HG03196 (cell line): ENCODE measurements at regions not wholly inside any gene's neighbourhood (a gene's known extent, or its start where the extent isn't known, plus 50 kb on each side); places are given as distances from the start of the nearest gene placed in this dataset.
"Not testable (repeated sequence)": the region's sequence is repeated elsewhere in the genome, so short reads cannot be mapped to it uniquely, and the experiment has no call there.

Experiments
- ATAC-seq: cut with Tn5 transposase; IDR thresholded peaks from one replicate; pipeline ENCODE4 v1.9.1; 2021; ENCODE audit not compliant: unreplicated experiment

DNA sequence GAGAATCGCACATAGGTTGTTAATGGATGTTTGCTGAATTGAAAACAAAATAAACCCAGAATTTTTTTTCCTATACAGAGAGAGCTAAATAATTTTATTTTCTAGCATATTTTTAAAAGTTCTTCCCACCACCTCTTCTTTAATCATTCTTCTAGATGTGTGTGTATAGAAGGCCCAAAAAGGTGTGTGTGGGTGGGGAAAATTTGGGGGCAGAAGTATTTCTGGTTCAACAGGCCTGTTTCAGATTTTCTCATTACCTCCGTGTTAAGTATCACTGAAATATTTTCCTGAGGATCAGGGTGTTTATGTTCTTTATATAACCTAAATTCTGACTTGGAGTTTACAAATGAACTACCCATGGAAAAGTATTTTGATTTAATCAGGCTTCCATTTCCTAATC lies 144.2 kb upstream of the ZNF804B start:
- ATAC-seq, result no peak

DNA sequence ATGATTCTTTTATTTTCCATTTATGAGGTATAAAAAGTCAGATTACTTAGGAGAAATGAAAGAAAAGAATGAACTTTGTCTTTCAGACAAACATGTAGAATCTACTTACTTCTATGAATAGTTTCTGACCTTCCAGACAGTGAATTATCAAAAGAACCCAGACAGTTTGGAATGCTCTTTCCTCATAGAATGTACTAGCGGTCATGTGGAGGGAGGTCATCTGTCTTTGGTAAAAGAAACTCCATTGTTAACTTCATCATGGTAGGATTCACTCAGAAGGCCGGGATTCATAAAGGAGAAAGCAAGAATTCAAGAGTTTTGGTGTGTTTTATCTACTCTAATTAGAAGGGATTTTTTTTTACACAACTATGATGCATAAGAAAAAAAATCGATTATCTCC lies 144.8 kb upstream of the ZNF804B start:
- ATAC-seq, result no peak

DNA sequence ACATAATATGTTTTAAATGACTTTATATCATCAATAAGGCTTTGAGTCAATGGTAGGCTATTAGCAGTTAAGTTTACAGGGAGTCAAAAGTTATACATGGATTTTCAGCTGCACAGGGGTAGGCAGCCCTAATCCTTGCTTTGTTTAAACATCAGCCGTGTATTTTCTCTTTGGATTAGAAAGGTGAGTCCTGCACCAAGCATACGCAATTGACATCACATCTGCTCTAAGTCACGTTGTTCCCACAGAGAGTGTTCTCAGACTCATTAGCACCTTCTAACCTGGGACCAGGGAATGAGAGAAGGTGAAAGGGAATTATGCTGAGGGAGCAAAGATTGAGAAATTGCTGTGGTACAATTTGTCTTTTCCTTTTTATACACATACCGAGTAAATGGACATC lies 148.6 kb upstream of the ZNF804B start:
- ATAC-seq, result no peak

DNA sequence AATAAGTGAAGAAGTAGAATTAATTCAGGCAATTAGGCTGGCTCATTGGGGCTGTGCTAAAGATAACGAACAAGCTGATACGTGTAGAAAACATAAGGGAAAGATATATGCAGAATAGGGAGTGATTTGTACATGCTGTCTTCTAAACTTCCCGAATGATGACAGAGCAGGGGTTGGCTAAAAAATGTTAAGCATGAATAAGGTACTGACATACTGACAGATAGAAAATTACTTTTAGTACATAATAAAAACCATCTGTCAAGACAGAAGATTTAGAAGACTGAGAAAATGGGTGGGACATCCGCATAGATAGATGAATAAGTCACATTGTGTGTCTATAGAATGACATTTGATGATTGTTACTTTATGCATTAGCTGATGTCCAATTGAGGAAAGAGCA lies 158.8 kb upstream of the ZNF804B start:
- ATAC-seq, result no peak

DNA sequence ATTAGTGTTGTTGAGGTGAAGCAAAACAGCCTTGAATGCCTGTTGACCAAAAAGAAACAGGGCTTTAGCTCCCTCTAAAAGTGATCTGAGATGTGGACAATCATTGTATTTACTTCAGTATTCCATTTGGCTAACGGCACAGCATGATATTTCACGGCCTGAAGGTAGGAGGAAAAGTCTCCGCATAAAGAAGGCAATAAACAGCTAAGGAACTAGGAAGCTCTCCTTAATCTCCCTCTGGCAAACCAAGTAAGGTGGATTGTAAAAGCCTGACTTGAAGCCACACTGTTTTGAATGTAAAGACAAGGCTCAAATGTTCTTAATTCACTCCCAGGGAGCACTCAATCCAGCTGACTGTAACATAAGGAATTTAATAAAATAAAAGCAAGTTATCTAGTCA lies 160.0 kb upstream of the ZNF804B start:
- ATAC-seq, result no peak

DNA sequence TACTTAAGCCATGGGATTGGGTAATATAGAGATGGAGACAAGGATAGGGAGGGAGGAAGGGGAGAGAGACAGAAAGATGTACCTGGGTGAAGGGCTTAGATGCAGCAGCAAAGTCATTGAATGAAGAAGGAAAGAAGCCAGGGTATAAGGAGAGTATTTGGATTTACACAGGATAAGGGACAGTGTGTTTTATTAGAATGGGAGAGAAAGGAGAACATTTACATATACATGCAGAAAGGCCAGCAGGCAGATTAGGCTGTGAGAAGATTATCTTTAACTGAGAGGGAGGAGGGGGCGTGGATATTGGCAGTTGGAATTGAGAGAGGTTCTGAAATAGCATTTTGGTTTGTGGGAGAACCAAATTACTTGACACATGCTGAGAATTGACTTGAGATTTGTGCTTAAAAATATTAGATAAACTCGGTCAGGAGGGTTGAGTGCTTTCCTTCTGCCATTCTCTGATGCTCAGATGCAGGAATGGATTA lies 161.5 kb upstream of the ZNF804B start:
- no peak for ATAC-seq

DNA sequence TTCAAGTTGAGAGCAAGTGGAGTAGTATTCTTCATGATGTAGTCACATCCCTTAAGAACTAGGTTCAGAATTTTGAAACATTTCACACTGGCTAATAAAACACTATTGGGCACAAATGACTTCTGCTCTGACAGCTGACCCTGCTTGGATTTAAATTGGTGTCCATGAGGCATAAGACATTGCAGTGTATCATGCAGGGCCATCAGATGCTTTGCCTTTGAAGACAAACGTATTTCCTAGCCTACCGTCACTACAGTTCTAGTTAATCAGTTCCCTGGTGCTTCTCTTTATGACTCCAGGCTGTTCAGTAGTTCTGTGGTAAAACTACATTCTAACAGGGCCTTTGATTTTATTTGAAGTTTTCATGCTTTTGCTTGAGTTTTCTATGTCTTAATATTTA lies 168.5 kb upstream of the ZNF804B start:
- no peak for ATAC-seq

DNA sequence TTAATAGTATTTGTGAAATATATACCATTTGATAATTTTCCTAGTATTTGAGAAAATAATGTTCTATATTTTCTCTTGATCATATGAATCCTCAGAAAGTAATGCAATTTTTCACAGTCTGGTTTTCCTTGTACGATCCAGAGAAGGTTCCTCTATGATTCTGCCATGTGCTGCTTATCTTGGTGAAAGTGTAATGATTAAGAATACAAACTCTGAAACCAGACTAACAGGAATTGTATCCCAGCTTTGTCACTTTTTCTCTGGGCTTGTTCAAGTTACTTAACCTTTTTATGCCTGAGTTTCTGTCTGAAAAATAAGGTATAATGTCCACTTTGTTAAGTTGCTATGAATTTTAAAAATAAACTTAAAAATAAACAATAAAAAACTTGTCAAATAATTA lies 169.6 kb upstream of the ZNF804B start:
- no peak for ATAC-seq

DNA sequence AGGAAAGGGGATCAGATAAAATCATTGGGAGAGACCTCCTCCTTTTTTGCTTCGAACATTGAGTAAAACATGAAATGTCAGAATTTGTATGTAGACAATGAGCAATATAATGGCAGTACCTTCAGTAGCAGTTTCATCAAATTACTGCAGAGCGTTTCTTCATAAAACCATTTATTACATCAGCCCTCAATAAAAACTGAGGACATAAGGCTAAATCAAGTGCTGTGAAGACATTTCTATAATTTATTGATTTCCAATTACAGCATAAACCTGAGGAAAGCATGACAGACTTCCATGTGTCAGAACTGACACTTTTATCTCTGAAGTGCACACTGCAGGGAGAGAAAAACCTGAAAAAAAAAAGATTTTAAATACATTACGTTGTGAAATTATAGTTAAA lies 172.6 kb upstream of the ZNF804B start:
- no peak for ATAC-seq

DNA sequence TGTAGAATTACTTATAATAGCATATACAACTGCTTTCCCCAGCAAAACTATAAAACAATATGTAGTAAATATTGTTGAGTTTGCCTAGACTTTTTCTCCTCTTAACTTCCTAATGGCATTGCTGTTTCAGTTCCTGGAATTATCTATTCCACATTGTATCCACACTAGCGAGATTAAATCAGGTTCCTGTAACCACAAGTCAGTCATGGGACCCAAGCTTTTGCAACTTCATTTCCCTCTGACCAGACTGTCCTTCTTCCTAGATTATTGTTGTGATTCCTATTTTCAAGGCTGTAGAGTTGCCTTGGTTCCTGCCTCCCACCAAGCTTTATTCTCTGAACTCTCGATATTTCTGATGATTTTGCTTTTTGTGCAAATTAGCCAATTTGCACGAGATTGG lies 173.3 kb upstream of the ZNF804B start:
- no peak for ATAC-seq

DNA sequence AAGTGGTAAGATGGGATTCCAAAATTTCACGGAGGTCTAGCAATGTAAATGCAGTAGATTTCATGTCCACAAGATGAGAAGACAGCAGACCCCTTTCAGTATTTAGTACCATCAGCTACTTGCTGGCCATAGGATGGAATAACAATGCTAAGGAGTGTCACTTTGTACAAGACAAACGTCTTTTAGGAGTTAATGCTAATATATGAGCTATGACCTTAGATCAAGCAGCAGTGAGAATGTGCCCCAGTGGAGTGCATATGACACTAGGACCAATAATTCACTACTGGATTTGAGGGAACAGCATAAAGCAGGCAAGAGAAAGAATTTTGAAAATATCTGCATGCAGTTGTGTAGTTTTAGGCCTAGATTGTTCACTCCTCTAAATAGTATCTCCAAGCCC lies 182.8 kb upstream of the ZNF804B start:
- ATAC-seq, result no peak

DNA sequence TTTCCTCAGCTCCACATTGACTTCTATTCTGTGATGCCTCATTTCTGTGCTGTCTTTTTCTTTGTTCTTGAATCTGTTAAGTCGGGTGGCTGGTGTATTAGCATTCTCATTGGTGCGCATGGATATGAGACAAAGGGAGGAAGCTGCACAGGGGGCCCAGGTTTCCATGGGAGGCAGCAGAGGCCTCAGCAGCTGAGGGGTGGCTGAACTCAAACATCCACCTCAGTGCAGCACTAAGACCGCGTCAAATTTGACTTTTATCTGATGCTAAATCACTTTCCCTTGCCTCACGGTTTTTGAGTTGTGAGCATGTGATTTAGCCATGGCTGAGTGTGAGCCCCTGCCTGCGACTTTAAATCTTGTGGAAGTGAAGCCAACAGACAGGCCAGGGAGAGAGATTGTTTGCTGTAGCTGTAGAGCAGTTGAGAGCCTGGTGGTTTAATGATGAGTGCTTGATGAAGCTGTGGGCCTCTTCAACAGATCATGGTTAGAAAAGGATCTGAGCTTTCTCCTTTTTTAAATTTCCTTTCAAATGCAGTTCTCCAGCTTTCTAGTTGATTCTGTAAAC lies 193.3 kb upstream of the ZNF804B start:
- no peak for ATAC-seq

DNA sequence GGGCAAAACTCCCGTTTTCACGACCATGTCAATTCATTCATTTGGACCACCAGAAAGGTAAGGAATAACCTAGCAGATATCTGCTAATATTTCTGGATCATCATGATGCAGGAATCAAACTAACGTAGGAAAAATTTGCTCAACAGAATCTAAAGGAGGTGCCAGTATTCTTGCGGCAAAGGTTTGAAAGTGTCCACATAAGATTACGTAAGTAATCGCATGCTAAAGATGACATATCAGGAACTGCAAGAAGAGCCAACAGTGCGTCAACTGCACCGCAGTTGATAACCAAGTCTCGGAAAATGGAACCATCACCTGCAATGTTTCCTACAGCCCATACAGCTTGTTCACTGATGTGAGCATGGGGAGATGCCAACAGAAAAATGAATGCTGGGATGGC lies 194.1 kb upstream of the ZNF804B start:
- no peak for ATAC-seq

DNA sequence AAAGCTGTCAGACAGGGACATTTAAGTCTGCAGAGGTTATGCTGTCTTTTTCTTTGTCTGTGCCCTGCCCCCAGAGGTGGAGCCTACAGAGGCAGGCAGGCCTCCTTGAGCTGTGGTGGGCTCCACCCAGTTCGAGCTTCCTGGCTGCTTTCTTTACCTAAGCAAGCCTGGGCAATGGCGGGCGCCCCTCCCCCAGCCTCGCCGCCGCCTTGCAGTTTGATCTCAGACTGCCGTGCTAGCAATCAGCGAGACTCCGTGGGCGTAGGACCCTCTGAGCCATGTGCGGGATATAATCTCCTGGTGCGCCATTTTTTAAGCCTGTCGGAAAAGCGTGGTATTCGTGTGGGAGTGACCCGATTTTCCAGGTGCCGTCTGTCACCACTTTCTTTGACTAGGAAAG lies 203.1 kb upstream of the ZNF804B start:
- not testable (repeated sequence) for ATAC-seq

DNA sequence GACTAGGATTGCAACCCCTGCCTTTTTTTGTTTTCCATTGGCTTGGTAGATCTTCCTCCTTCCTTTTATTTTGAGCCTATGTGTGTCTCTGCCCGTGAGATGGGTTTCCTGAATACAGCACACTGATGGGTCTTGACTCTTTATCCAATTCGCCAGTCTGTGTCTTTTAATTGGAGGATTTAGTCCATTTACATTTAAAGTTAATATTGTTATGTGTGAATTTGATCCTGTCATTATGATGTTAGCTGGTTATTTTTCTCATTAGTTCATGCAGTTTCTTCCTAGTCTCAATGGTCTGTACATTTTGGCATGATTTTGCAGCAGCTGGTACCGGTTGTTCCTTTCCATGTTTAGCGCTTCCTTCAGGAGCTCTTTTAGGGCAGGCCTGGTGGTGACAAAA lies 204.7 kb upstream of the ZNF804B start:
- not testable (repeated sequence) for ATAC-seq

DNA sequence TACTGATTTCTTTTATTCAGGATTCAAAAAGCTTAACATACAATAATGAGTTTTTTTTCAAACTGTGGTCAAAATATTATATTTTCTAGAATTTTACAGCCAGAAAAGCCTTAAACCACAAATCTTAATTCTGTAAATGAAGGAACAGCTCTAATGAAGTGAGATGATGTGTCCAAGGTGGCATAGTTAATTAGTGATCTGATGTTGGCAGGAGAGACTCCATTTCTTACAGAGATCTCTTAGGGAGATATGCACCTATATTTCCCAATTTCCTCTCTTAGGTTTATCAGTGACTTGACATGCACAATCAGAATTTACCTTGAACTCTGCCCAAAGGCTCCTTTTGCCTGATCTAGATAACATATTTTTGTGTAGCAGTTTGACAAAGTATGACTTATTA lies 211.1 kb upstream of the ZNF804B start:
- no peak for ATAC-seq

DNA sequence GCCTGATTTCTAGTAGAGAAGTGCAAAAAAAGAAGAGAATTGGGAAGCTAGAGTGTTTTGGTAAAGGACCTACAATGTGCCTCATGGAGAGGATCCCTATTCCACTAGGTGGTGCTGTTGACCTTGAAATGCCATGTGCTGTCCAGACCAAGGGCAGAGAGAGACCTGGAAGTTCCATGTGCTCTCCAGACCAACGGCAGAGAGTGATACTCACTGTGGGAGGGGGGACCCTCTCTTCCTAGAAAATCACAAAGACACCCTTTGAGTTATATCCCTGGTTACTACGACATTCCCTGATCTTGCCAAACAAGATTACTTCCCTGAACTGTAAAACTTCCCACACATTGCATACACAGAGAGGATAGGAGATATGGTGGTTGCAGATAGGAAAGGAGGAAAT lies 212.7 kb upstream of the ZNF804B start:
- ATAC-seq, result no peak

DNA sequence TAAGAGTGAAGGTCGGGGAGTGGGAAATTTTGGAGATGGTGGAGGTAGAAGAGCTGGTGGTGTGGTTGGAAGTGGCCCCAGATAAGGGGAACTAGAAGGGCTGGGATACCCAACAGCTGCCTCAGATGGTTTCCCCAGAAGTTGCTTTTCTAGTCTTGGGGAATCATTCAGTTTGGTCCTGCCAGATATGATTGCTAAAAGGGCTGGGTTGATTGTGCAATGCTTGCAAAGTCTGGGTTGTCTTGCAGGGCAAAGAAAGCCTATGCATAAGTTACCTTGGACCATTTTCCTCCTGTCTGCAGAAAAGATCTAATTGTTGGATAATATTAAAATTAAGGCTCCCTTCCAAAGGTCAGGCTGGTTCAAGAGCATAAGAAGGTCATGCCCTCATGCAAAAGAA lies 213.8 kb upstream of the ZNF804B start:
- ATAC-seq, result no peak

DNA sequence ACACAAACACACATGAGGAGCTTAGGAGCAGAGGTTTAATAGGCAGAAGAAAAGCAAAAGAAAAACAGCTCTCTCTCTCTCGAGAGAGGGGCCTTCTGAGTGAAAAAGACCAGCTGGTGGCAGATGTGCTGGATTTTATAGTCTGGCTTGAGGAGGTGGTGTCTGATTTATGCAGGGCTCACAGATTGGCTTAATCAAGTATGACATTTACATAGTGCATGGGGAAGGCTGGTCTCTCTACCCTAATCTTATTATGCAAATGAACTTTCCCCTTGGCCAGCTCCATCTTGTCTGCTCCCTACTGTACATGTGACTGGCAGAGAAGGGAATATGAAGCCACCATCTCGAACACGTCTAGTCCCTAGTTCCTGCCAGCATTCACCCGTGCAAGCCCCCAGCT lies 219.5 kb upstream of the ZNF804B start:
- ATAC-seq, result no peak

DNA sequence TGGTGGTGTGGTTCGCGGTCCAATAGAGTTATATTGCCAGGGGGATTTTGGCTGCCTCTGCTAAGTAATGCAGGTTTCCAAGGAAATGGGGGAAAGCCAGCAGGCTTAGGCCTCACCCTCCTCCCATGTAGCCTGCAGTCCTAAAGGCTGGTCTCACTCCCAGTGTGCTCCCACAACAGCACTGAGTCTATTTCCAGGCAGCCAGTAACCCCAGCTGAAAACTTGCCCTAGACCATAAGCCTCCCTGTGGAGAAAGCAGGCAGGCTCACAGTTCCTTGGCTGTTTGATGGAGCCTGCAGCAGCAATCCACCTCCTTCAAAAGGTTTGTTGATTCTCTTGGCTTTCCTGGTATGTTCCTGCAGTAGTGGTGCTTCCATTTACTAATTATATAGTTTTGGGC lies 220.0 kb upstream of the ZNF804B start:
- ATAC-seq, result no peak

DNA sequence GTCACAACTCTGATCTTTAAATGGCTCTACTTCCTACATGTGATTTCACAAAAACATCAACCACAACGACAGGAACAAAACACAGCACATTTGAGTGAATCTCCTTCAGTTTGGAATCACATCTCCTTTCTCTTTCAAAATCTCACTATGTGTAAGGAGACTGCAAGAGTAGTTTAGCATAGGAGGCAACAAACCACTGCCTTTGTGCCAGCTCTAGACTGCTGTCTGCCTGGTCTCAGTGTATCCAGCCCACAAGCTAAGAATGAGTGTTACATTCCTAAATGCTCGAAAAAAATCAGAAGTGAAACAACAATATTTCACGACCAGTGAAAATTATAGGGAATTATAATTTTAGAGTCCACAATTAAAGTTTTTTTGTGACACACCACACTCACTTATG lies 217.0 kb upstream of the STEAP4 start:
- no peak for ATAC-seq

DNA sequence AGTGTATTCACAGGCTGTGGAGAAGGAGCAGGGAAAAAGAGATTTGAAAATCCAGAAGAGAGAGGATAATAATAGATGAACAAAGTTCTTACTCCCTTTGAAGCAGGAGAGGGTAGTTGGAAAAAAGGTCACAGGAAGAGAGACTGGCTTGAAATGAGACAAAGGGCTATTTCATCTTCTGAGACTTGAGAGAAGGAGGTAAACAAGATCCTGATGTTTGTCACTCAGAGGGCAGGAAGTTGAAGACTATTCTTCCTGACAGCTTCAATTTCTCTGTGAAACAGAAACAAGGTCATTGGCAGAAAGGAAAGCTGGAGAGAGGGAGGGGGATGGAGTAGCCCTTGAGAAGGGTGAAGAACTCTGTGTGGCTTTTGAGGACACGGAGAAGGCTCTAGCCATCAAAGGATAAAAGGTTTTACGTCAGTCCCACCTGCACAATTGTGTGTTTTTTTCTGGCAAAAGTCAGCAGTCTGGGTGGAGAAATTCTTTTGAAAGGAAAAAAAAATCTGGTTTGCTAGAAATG lies 216.1 kb upstream of the STEAP4 start:
- no peak for ATAC-seq

DNA sequence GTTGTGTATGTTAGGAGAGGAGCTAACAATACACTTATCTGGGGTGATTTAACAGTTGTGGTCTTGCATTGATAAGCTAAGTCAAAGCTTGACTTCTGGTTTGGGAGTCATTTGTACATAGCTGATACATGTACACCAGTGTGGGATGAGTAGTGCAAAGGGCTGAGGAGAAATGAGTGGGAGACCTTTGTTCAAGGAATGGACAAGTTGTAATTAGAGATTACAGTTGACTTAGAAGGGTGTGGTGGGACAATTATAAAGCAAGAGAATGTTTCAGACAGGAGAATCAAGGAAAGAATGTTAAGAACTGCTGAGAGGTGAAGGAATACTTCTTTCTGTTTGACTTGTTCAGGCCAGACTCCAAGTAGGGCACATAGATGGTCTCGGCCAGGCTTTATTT lies 209.7 kb upstream of the STEAP4 start:
- no peak for ATAC-seq
